ENCODE measurements at regions not wholly inside any gene's neighbourhood (a gene's known extent, or its start where the extent isn't known, plus 50 kb on each side); places are given as distances from the start of the nearest gene placed in this dataset.

GRCh38 chr4:138307319-138307718 is 65.2 kb upstream of the SLC7A11 start:
- TF ChIP-seq CTCF (IDR thresholded peaks at IDR 0.05; ENCODE audit: low read depth, low read length) (no peak), MYC (IDR thresholded peaks at IDR 0.05; ENCODE audit: low read depth, low read length) (no peak), POLR2A (IDR thresholded peaks at IDR 0.05; ENCODE audit: extremely low read depth, insufficient read length) (no peak)
- TF ChIP-seq, protein P1, sequence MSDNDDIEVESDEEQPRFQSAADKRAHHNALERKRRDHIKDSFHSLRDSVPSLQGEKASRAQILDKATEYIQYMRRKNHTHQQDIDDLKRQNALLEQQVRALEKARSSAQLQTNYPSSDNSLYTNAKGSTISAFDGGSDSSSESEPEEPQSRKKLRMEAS (IDR thresholded peaks at IDR 0.05; ENCODE audit: low read depth, low read length) = no peak
